Hematopoietic multipotent progenitor cell treated with erythropoietin and hydrocortisone succinate and interleukin-3 and kit ligand, for 6 days (in vitro differentiated cells): ENCODE measurements at regions not wholly inside any gene's neighbourhood (a gene's known extent, or its start where the extent isn't known, plus 50 kb on each side); places are given as distances from the start of the nearest gene placed in this dataset.
"Not testable (repeated sequence)": the region's sequence is repeated elsewhere in the genome, so short reads cannot be mapped to it uniquely, and the experiment has no call there.

Experiments used
- DNase-seq: peaks from one replicate; pipeline ENCODE4 v3.0.0-alpha.2; 2015

DNA sequence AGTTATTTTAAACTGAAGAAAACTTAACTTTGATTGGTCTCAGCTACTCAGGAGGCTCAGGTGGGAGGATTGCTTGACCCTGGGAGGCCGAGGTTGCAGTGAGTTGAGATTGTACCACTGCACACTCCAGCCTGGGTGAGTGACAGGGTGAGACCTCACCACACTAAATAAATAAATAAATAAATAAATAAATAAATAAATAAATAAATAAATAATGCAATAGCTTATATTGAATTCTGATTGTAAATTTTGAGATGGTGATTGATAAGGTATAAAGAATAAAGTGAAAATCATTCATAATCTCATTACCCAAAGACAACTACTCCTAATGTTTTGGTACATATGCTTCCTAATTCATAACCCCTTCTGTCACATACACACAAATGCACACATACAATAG lies 58.1 kb downstream of the TUBA3C start:
- no peak for DNase-seq

DNA sequence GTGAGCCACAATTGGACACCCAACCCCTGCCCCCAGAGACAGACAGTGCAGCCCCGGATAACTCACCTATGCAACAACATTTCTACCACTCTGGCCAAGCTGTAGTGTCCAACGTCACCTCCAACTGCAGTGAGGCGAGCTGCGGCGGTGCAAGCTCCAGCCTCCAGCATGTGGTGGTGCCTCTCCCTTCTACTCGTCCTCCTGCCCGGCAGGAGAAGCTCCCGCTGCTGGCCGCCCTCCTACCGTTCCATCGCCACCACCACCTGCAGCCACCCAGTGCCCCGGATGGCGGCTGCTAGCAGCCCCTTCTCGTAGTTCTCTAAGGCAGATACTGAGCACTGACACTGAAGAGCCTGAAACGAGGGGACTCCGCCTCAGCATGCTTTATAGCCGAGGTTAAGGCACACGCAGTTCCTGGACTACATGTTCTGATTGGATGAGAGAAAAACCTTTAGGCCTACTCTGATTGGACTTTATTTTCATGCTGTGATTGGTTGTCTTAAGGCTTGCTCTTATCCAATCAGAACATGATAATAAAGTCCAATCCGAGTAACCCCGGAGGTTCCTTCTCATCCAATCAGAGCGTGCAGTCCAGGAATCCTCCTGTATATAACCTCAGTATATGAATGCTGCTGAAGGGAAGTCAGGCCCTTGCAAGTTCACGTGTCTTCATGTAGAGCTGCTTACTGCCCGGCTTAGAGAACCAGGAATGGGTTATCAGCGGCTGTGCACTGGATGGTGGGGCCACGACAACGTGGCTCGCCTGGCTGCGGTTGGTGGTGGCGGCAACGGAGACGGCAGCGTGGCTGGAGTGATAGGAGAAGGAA lies 63.5 kb downstream of the TUBA3C start:
- no peak for DNase-seq

DNA sequence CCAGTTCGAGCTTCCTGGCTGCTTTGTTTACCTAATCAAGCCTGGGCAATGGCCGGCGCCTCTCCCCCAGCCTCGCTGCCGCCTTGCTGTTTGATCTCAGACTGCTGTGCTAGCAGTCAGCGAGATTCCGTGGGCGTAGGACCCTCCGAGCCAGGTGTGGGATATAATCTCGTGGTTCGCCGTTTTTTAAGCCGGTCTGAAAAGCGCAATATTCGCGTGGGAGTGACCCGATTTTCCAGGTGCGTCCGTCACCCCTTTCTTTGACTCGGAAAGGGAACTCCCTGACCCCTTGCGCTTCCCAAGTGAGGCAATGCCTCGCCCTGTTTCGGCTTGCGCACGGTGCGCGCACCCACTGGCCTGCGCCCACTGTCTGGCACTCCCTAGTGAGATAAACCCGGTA lies 72.4 kb downstream of the TUBA3C start:
- not testable (repeated sequence) for DNase-seq

DNA sequence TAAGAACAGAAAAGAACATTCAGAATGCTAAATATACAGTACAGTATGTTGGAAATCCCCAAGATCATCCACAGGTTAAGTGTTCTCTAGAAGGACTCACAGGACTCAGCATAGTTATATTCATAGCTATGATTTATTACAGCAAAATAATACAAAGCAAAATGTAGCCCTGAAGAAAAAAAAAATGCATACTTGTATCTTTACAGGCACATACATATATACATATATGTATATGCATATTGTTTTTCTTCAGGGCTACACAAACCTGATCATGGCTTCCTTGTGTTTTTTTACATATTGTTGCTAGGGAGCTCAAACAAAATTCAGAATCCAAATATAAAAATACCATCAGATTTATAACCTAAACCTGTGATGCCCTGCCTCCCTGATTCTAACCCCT lies 78.5 kb downstream of the TUBA3C start:
- no peak for DNase-seq

DNA sequence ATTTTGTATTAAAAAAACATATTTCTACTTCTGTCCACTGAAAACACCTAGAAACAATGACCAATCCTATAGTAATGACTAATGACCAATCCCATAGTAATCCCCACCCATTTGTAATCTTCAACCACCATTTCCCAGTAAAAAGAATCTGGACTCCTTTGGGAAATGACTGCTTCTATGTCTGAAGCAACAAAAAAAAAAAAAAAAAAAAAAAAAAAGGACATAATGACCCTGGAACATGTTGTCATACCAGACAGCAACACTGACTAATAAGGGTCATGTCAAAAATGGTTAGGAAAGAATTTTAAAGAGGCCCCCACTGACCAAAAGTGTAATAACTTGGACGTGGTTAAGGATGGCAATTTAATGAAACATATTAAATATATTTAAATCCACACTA lies 88.3 kb downstream of the TUBA3C start:
- no peak for DNase-seq

DNA sequence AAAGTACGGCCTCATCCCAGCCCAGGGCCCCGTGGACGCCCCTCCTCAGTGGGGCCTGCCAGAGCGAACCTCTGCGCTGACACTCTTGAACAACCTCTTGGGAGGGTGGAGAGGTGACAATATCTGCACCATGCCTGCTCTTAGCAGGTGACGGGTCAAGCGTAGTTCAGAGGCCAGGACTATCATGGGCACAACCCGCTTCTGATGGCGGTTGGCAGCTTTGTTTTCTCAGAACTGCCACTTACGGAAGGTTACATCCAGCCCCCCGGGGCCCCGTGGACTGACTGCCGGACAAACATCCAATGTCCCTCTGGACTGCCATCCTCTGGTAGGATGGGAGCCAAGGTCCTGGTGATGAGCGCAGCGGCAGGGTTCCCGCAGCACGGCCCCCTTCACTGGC lies 91.1 kb downstream of the TUBA3C start:
- DNase-seq, result no peak

DNA sequence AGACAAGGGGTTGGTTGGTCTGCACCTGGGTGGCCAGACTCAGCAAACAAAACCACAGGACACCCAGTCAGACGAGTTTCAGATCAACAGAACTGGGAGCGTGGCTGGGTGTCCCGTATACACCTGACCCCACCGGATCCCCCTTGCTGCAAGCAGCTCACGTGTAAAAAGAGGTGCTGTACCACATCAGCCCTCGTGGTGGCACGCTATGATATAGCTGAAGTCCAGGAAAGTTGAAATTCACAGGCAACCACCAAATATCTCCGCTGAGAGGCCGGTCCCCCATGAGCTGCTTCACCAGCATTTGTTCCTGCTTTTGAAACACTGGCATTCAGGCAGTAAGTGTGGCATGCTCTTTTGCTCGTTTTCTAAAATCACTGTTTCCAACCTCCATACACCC lies 92.3 kb downstream of the TUBA3C start:
- peak; percentile 11 for DNase-seq

DNA sequence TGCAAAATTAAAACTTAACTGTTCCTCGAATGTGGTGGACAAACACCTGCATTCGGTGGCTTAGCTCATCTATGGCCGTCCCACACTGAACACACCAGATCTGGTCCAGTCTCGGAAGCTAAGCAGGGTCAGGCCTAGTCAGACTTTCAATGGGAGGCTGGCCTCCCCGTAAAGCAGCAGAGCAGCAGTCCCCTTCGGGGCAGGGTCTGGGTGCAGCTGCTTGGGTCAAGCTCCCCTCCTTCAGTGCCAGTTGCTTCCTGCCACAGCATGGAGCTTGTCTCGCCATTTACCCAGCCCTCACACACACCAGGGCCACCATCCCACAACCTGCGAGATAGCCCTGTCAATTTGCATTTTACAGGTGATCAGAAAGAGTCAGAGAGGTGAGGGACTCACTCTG lies 93.2 kb downstream of the TUBA3C start:
- DNase-seq, result no peak

DNA sequence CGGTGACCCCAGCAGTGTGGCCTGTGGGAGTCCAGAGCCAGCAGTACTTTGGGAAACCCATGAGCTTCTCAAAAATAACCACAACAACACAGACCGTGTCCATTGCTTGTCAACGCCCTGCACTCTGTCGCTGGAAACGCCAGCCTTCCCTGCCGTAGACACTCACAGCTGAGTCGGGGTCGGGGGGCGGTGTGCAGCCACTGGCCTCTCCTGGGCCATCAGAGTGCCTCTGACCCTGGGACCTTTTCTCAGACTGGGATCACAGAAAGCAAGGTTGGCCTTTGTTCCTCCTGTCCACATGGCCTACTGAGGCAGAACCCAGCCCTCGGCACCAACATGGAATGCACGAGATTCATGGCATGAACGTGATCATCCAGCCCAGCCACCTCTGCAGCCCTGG lies 95.7 kb downstream of the TUBA3C start:
- no peak for DNase-seq

DNA sequence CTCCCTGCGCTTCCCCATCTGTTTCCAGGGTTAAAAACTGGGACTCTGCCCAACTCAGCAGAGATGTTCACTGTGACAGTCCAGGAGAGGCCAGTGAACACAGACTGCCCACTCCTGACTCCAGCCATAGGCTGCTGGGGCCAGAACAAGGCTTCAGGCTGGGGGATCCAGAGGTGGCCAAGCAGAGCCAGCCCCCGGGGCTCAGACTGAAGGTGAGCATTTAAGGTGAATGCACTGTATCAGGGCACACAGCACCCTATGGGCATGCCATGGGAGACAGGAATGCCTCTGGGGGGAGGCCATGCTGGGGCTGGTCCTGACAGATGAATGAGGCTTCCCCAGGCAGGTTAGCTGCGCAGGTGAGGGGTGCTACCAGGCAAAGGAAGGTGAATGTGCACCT lies 96.4 kb downstream of the TUBA3C start:
- no peak for DNase-seq

DNA sequence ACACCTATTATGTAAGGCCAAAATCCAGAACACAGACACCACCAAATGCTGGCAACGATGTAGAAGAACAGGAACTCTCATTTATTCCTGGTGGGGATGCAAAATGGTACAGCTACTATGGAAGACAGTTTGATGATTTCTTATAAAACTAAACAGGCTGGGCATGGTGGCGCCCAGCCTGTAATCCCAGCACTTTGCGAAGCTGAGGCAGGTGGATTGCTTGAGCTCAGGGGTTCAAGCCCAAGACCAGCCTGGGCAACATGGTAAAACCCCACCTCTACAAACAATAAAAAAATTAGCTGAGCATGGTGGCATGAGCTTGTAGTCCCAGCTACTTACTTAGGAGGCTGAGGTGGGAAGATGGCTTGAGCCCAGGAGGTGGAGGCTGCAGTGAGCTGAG lies 98.3 kb downstream of the TUBA3C start:
- DNase-seq, result no peak

DNA sequence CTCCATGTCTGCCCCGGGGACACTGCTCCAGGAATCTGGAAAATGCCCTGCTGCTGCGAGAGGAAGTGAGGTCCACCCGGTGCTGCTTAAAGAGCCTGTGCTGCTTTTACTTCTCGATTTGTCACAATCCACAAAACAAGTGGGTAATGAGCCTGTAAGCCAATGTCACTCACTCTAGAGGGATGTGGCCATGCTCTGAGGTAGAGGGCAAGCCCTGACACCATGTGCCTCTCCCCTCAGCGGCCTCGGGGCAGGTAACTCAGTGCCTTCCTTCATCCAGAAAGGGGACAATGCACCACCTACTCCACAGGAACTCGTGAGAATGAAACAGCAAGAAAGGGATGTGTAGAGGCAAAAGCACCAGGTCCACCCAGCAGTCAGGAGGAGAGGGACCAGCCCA lies 106.2 kb downstream of the TUBA3C start:
- DNase-seq, result no peak

DNA sequence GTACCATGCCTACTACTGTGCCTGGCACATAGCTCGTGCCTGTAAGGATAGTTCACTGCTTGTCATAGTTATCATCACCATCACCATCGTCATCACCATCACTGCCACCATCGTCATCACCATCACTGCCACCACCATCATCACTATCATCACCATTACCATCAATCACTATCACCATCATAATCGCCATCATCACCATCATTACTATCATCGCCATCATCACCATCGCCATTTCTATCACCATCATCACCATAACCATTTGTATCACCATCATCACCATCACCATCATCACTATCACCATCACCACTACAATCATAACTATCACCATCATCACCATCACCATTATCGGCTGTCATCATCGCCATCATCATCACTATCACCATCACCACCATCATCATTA lies 107.1 kb downstream of the TUBA3C start:
- no peak for DNase-seq

DNA sequence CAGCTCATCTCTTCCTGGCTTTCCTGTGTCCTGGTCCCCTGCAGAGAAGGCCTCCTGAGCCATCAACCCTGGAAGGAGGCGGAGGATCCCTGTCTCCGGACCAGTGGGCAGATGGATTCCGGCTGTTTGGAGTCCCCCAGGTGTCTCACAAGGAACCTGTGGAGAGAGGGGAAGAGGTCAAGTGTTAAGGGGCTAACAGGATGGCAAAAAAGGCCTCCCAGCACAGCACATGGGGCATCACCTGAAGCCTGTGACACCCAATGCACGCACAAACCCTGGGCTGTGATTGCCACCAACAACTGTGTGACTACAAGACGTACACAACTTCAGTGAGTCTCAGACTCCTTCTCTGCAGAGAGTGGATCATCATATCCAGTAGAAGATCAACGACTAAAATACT lies 107.5 kb downstream of the TUBA3C start:
- not testable (repeated sequence) for DNase-seq

DNA sequence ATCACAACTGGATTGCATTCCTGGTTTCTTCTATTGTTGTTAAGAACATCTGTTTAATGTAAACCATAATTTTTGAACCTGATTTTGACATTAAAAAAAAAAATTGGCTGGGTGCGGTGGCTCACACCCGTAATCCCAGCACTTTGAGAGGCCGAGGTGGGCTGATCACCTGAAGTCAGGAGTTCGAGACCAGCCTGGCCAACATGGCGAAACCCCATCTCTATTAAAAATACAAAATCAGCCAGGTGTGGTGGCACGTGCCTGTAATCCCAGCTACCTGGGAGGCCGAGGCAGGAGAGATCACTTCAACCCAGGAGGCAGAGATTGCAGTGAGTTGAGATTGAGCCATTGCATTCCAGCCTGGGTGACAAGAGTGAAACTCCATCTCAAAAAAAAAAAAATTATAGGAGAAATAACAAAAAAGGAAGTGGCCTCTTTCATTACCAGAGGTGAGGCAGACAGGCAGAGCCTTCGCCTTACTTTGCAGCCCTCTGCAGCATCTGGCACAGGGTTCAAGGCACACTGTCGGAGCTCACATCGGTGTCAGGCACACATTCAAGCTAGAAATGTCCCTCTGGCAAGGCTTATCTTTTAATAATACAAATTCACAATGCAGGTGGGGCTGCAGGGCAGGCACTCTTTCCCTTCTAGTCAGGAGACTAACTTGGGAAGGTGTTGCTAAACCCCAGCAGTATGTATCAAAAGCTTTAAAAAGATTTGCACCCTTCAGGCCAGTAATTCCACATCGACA lies 108.5 kb downstream of the TUBA3C start:
- not testable (repeated sequence) for DNase-seq

DNA sequence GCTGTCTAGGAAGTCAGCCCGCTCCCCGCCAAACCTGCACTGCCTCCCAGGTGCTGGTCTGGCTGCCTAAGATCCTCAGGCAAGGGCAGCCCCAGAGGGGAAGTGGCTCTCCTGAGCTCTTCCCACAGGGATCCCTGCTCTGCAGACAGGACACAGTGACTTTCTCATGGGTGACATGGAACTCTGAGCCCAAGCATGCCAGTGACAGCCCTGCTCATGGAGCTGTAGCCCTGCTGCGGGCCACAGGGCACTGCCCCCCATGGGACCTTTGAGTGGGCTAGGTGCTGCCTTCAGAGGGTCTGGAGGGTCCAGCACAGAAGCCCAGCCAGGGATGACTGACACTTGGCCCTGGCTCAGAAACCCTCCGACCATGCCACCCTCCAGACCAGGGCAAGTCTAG lies 109.1 kb downstream of the TUBA3C start:
- no peak for DNase-seq

DNA sequence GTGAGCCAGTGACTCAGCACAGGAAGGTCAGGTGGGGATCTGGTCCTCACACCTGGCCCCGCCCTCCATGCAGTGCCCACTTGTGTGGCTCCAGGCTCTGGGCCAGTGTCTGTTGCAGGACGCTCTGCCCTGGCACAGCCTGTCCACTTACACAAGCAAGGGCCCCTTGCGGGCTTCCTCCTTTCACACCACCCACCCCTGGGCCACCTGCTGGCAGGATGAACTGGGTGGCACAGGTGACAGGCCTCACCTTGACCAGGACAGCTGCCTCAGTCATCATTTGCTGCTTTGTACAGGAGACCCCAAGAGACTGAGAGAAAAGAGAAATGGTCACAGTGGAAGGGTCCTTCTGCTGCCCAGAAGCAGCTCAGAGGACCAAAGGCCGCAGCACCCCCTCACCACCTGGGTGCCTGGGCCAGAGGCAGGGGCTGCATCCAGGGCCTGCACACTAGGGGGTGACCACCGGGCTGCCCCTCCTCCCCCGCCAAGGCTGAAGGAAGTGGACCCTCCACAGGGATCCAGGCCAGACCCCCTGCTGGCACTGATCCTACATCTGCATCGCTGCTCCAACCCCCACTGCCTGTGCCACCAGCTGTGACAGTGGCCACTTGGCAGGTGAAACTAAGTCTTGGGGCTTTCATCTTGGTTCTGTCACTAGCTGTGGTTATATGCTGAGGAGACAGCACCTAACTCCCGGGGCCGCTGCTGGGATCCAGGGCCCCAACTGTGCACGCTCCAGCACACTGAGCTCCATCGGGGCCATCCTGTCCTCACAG lies 110.3 kb downstream of the TUBA3C start:
- DNase-seq, result no peak

DNA sequence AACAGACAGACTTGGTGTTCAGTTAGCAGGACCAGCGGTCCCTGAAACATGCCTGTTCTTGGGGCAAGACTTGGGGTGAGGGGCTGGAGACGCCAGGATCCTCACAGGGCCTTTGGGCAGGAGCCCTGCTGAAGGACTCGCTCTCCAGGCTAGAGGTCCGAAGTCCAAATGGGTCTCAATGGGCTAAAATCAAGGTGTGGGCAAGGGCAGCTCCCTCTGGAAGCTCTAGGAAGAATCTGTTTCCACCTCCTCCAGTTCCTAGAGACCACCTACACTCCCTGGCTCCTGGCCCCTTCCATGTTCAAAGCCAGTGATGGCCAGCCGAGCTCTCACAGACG lies 111.3 kb downstream of the TUBA3C start:
- no peak for DNase-seq

DNA sequence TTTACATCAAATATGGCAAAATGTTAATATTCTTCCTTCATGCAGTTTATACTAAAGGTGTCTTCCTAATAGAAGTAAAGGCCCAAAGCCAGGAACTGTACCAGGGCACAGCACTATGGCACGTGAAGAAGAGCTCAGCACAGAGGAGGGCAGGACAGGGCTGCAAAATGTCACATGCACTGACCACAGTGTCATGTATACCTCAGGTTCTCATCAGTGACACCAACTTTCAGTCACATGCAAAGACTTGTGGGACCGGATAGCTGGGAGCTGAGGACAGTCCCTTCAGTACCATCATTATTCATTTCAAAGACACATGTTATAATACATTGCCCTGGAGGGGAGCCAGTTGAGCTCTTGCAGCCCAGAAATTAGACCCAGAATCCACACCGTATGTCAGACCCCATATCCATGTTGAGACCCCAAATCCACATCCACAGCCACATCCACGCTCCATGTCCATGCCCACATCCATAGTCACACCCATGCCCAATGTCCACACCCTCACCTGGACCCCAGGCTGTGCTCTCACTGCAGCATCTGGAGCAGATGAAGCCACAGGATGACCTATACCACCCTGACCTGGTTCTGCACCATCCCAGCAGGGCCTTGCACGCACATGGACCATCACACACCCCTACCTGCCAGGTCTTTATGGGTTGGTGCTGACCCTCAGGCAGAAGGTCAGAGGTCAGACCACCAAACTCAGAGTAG lies 111.8 kb downstream of the TUBA3C start:
- DNase-seq, result no peak

DNA sequence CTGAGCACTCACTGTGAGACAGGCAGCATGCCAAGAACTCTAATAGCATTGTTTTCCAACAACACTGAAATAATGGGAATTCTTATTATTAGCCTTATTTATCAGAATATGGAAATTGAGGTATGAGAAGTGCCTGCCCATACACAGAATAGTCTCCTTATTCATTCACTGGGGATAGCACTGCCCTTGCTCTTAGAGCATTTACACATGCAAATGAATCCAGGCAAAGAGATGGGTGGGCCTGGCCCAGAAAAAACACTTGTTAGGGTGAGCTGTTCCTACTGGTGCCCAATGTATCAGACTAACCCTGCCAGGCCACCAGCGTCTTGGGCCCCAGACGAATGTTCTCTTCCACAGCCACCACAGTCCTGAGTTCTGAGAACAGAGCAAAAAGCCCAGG lies 112.9 kb downstream of the TUBA3C start:
- no peak for DNase-seq

DNA sequence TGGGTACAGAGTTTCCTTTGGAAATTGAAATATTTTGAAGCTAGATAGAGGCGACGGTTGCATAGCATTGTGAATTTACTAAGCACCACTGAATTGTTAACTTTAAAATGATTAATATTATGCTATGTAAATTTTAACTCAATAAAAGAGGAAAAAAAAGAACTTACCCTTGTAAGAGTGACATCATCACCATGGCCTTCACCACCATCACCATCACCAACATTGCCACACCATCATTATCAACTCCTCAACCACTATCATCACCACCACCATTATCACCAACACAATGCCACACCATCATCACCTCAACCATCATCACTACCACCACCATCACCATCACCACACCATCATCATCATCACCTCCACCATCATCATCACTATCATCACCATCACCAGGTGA lies 113.9 kb downstream of the TUBA3C start:
- DNase-seq, result no peak

DNA sequence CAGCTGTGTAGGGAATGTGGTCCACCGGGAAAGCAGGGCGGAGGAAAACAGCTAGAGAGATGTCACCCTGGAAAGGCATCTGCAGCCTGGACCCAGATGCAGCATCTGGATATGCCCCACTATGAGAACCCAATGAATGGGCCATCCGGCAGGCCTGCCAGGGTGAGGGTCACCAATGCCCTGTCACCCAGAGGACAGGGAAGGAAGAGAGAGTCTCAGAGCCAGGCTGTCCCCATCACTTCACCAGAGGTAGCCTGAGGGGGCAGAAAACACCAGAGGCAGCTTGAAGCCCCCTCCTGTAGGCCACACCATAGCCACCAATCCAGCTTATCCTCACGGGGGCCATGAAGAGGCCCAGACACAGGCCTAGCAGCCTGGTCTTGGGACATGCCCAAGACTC lies 118.8 kb downstream of the TUBA3C start:
- no peak for DNase-seq

DNA sequence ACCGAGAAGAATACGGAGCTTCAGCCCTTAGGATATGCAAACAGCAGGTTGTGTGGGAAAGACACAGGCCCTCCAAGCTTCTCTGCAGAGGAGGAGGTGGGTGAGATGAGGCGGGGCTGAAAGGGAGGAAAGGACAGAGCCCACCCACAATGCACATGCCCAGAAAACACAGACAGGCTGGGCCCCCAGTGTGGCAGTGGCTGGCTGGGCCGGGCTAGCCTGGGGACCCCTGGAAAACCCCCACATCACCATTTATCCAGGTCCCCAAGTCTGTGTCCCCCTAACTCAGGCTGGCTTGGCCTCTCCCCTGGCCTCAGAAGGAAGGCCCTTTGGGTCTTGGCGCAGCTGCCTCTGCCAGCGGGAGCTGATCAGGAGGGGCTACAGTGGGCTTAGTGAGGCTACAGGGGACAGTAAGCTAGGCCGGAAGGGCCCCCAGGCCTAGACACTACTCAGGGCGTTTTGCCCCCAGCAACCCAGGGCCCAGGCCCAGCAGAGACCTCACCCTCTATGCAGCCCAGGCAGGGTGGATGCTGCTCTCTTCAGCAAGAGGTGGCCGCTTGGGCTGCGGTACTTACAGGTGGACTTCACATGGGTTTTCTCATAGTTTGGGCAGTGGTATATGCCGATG lies 119.5 kb downstream of the TUBA3C start:
- DNase-seq, result no peak
